ENCODE measurements at regions not wholly inside any gene's neighbourhood (a gene's known extent, or its start where the extent isn't known, plus 50 kb on each side); places are given as distances from the start of the nearest gene placed in this dataset.
"Not testable (repeated sequence)": the region's sequence is repeated elsewhere in the genome, so short reads cannot be mapped to it uniquely, and the experiment has no call there.

DNA sequence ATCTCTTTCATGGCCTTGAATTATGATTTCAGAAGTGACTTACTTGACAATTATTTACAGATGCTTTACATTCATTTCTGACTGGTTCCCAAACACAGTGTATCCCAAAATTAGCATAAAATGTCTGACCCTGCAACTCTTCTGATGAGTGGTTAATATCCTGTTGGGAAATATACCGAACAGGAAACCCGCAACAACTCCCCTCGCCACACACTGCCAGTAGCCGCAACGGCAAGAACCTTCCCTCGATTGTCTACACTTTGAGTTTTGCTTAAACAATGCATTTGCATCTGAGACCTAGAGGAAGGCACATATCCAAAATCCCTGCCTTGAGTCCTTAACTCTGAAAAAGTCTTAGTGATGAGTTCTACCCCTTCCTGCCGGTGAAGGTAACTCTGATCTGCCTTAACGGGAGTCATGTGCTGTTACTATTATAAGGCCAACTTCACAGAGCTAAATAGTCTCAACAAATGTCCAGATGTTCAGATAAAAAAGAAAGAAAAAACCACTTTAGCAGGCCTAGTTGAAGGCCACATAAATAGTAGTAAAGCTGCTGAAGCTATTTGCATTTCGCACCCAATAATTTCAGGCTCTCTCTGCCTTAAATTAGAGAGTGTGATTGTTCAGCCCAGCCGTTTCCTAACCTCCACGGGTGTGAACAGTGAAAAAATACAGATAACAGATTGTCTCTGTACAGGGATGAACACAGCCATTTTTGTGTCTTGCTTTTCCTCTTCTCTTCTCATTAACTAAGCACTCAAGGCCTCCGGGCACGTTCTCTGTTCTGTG lies 321.1 kb downstream of the HS3ST3B1 start:
- no peak for DNase-seq (ENCODE audit: low read depth)

DNA sequence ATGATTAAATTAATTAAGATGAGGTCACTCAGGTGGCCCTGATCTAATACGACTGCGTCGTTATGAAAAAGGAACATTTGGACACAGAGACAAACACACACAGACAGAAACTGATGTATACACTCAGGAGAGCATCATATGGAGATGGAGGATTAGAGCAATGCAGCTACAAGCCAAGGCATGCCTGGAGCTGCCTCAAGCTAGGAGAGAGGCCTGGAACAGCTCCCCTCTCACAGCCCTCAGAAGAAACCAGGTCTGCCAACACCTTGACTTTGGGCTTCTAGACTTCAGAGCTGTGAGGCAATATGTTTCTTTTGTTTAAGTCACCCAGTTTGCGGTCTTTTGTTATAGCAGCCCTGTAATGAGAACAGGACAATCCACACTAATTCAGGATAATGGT lies 318.9 kb downstream of the HS3ST3B1 start:
- DNase-seq (ENCODE audit: low read depth), result no peak

DNA sequence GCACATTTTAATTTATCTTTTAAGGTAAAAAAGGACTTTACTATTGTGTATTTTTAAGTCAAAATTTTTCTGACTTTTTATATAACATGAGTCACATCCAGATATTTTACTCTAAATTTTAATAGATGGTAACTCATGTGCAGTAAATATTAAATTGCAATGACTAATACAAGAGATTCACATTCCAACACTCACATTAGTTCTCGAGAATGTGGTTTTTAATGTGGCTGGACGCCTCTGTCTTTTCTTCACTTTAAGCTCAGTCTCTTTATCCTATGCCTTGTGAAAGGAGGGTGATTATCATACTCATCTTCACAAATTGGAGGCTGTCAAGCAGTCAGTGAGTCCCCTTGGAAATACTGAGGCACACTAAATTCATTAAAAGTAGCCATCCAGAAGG lies 315.6 kb downstream of the HS3ST3B1 start:
- no peak for DNase-seq (ENCODE audit: low read depth)

DNA sequence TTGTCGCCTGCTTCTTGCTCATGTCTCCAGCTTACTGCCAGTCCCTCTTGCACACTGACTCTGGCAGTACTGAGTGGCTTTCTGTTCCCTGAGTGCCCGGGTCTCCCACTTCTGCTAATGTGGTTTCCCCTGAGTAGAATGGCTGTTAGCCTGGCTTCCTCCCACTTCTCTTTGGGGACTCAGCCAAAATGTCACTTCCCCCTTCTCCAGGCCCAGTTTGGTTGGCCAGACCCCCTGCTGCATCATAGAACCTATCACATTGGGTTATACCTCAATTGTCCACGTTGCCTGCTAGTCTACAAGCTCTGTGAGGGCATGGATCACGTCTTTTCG lies 304.4 kb downstream of the HS3ST3B1 start:
- DNase-seq (ENCODE audit: low read depth), result no peak

DNA sequence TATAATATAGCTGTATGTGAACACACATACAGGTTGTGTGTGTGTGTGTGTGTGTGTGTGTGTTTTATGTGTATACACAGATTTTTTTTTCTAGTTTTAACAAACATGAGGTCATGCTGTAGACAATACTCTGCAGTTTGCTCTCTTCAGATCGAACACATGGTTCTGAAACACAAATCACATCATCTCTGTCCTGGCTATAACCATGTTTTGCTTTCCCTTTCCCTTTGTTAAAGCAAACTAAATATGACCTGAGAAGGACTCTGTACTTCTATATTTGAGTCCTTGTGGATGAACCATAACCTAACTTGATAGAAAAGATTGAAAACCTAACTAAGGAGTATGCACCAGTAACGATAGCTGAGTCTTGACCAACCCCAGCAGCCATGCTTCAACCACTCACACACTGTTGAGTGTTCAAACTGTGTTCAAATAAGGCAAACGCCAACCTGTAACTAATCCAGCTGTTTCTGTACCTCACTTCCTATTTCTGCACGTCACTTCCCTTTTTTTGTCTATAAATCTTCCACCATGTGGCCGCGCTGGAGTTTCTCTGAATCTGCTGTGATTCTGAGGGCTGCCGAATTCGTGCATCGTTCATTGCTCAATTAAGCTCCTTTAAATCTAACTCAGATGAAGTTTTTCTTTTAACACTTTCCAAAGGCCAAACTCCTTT lies 303.8 kb downstream of the HS3ST3B1 start:
- no peak for DNase-seq (ENCODE audit: low read depth)

DNA sequence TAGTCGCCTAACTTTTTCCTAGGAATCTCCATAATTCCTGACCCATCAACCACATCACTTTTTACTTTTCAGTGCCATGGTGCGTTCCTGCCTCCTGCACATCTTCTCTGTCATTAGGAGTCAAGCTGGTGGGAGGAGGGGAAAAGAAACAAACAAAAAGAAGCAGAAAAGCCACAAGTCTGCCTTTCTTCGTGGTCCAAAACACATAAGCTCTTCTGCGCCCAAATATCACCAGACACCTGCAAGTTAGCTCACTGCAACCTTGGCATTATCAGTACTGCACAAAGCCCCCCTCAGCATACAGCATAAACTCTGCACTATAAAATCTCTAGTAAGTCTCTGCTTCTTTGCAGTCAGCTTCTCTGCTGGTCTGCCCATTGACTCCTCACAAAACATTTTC lies 295.3 kb downstream of the HS3ST3B1 start:
- no peak for DNase-seq (ENCODE audit: low read depth)

DNA sequence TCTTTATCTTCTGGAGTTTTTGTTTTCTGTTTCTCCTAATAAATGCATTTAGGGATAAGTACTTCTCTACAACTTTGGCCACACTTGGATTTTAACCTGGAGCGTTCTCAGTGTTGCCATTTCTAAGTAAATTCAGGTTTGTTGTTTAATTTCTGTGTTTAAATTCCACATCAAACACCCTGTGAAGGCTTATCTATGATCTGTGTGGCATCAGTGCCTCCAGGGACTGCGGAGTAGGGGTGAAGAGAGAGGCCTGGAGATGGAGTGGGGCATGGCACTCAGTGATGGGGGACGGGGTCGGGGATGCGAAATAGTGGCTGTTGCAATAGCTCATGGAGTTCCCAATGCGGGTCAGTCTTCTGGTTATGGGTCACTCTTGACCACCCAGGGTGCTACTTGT lies 294.8 kb downstream of the HS3ST3B1 start:
- DNase-seq (ENCODE audit: low read depth), result no peak

DNA sequence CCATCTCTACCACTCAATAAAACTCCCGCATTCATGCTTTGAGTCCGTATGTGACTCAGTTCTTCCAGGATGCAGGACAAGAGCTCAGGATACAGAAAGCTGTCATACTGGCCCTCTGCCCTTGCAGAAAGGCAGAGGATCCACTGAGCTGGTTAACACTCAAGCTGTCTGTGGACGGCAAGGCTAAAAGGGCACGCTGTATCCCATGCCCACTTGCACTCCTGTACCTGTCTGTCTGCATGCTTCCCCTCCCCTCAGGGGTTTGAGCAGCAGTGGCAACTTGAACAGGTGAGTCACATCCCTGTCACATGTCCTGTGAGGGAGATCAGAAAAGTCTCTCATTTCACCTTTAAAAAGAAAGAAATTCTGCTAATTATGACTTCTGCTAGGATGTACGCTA lies 293.8 kb downstream of the HS3ST3B1 start:
- no peak for DNase-seq (ENCODE audit: low read depth)

DNA sequence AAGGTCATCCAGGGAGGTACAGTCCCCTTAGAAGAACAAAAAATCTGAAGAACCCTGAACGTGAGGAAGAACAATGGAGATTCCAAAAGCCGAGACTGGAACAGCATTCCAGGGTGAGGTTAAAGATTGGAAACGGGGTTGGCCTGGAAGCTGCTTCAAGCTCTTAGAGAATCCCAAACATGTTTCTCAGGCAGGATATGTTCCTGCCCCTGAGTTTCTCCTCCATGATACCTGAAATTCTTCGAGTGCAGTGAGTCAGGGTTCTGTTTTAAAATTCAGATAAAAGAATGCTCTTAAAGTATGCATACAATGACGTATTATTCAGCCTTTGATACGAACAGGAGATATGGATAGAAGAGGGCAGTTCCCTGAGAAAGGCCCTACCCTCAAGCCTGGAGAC lies 293.1 kb downstream of the HS3ST3B1 start:
- DNase-seq (ENCODE audit: low read depth), result no peak

DNA sequence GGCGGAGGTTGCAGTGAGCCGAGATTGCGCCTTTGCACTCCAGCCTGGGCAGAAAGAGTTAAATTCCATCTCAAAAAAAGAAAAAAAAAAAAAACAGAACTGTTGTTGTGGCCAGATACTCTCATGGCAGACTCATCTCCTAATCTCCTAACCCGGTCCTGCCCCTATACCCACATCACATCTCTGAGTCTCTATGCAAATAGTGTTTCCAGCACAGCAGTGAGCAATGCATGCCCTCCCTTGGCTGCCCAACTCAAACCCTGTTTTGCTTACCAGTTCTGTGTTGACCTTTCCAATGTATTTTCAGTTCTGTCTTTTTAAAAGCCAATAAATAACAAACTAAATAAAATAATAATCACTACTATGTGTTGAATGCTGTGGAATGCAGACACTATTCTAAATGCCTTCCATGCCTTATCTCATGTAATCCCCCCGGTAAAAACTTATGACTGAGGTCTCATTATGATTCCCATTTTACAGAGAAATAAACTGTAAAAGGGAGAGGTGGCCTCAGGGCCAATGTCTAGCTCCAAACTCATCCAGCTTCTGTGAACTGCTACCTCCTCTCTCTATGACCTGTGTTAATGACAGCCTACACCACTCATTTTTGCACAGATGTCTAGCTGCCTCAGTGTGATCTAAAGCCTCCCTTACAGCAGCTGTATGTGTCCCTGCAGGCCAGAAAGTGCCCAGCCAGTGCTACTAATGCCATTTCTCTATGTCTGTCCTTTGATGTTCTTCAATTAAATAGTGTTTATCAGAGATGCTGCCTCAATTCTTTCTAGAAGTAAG lies 289.8 kb downstream of the HS3ST3B1 start:
- DNase-seq (ENCODE audit: low read depth), result no peak

DNA sequence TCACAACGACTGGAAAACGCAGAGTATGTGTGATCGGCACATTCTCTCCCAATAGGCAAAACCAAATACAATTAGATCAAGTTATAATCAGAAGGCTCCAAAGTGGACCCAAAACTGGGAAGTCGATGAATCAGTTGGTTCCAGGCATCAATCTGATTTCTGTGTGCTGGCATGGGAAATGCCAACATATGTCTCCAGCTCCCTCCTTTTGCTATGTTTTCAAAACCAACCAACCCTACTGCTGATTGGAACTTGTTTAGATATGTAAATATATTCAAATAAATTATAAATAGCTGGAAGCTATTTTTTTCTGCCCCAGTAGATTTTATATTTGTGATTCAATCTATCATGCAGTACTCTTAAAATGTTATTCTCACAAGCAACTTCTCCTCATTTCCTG lies 284.2 kb downstream of the HS3ST3B1 start:
- DNase-seq (ENCODE audit: low read depth), result no peak

DNA sequence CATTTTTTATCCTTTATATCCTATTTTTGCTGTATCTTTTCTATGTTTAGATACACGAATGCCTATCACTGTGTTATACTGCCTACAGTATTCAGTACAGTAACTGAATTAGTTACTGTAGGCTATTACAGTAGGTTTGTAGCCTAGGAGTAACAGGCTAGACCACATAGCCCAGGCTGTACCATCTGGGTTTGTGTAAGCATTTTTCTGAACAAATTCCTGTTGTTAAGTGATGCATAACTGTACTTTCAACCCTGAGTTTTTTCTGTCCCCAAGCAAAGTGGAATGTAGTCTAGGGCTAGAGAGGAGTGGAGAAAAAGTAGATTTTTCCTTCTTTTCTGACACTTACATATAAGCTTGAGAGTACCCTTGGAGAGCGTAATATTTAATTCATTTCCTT lies 282.1 kb downstream of the HS3ST3B1 start:
- DNase-seq (ENCODE audit: low read depth), result no peak

DNA sequence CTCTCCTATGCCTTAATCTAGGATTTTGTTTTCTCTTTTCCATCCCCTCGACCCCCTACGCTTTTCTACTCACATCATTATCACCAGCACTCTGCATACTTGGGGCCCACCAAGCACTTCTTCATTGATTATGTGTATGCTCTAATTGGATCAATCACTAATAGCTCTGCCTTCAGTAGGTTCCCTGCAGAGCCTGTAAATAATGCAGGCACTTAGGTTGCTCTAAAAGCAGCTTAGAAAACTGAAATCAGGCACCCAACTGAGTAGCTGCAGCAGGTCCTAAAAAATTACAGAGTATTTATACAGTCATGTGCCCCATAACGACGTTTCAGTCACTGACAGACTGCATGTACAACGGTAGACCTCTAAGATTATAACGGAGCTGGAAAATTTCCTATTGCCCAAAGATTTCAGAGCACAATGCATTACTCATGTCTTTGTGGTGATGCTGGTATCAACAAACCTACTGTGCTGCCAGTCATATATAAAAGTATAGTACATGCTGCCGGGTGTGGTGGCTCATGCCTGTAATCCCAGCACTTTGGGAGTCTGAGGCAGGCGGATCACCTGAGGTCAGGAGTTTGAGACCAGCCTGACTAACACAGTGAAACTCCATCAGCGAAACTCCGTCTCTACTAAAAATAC lies 280.4 kb downstream of the HS3ST3B1 start:
- DNase-seq (ENCODE audit: low read depth), result no peak

DNA sequence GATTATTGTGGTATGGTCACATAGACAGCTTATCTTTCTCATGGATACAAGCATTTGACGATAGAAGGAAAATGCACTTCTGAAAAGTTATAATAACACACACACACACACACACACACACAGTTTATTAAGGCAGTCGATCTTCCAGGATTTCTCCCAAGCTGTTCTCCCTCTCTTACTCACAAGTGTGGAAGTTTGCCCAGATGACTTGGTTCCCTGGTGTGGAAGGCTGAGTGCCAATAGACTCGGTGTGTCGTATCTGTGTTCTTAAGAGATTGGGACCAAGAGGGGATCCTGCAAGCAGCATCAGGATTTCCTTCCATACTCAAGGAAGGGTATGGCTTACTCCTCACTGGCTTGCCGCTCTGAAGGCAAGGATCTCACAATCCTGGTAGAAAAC lies 279.6 kb downstream of the HS3ST3B1 start:
- no peak for DNase-seq (ENCODE audit: low read depth)

DNA sequence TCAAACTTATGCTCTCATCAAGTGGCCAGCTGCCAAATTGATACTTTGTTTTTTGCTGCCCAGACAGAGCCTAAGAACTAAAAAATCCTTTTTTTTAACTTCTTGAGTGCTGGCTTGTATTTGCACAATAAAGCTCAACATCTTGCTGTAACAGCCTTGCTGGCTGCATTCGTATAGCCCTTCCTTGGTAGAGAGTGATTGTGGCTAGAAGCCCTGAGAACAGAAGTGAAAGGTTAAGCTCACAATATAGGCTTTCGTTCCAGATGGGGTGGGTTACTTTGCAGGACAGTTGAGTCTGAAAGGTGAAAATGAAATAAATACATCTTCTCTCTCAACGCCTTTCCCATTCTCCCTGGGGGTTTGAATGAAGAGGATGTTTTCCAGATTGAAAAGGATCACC lies 278.8 kb downstream of the HS3ST3B1 start:
- no peak for DNase-seq (ENCODE audit: low read depth)

DNA sequence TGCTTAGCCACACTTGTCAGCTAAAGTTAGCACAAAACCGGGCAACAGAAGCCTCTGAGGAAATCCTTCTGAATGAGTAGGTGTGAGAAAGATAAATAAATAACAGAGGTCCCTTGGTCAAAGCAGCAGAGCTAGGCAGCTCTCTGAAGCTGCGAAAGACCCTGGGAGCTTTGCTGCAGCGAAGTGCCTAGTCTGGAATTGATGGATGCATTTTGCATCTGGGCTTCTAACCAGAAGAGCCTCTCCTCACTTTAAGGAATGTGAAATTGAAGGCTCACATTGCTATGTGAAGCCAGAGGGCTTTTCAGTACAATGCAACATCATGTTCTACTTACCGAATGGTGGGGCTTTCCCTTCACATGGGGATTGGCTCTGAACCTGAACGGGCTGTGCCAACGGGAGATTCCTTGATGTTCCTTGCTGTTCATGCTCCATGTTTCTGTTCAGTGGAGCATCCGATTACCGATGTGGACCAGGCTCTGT lies 274.6 kb downstream of the HS3ST3B1 start:
- no peak for DNase-seq (ENCODE audit: low read depth)

DNA sequence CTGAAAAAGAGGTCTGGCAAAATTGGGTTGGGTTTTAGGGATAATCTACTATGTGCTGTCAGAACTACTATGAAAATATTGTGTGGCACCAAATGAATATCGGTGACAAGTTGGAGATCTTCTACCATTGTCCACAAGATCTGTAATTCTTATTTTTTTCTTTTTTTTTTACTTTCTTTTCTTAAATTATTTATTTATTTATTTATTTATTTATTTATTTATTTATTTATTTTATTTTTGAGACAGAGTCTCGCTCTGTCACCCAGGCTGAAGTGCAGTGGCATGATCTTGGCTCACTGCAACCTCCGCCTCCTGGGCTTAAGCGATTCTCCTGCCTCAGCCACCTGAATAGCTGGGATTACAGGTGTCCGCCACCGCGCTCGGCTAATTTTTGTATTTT lies 259.4 kb downstream of the HS3ST3B1 start:
- not testable (repeated sequence) for DNase-seq (ENCODE audit: low read depth)

DNA sequence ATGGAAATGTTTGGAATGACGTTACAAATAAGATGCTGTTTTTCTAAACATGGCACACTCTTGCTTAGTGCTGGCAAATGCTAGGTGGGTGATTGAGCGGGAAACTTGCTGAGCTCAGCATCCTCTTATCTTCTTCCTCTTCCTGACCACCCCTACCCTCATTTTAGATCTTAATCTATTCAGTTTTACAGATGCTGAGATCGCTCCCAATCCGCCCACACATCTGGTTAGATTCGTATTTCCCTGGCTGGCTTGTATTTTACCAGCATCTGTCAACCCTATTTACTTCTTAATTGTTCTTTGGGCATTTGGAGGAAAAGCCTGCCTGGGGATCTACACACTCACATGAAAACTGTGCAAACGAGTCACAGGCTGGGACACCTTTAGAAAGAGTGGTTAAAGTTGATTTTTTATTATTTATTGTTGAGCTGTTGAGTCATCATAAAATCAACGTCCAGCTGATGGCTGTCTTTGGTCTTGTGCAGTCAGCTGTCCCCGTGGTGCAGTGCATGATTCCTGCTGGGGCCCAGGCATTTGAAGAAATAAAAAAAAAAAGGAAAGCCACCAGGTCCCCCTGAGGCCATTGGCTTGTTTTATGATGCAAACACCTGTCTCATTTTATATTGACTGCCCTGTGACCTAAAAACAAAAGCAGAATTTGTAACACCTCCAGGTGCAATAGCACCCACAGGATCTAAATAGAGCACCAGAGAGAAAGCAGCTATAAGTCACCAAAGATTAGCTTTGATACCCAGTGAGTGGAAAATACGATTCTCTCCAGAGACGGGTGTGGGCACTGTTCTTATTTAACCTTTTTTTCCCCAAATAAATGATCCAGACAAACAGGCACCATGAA lies 258.6 kb downstream of the HS3ST3B1 start:
- no peak for DNase-seq (ENCODE audit: low read depth)

DNA sequence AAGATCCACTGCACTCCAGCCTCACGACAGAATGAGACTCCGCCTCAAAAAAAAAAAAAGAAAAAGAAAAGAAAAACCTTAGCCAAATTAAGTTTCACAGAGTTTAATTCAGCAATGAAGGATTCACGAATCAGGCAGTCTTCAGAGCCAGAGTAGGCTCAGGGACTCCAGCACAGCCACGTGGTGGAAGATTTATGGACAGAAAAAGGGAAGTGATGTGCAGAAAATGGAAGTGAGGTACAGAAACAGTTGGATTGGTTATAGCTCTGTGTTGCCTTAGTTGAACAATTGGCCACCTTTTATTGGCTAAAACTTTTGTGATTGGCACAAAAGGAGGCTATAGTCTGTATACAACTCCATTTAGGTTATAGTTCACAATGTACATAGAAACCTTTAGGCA lies 256.6 kb downstream of the HS3ST3B1 start:
- no peak for DNase-seq (ENCODE audit: low read depth)

DNA sequence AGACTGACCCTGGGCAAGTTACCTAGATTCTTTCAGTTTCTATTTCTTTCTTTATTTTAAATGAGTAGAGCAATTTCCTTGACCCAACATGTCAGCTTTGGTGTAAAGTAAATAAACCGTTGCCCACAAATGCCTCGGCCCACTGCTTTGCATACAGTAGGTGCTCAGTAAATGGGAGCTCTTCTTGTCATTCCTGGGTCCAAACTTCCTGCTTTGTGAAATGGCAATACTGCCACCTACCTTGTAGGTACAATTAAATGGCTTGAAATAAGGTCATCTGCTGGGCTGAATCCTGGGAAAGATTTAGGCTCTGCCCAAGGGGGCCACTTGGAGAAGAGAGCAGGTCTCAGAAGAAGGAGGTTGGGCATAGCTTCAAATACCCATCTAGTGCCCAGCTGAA lies 253.0 kb downstream of the HS3ST3B1 start:
- no peak for DNase-seq (ENCODE audit: low read depth)

DNA sequence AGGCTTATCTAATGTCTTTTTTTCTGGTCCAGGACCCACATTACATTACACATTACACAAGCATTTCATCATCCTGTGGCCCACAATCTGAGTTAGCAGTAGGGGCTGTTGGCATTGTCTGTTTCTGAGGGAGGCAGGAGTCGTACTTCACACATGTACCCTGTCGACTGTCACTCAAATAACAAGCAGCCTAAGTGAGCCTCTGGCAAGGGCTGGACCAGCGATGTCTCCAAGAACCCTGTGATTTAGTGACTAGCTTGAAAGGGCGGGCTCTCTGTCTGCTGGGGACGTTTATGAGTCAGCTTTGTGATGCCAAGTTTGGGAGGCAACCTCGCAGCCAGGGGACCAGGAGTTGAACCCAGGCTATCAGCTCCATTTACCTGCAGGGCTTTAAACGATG lies 251.4 kb downstream of the HS3ST3B1 start:
- DNase-seq (ENCODE audit: low read depth), result no peak

DNA sequence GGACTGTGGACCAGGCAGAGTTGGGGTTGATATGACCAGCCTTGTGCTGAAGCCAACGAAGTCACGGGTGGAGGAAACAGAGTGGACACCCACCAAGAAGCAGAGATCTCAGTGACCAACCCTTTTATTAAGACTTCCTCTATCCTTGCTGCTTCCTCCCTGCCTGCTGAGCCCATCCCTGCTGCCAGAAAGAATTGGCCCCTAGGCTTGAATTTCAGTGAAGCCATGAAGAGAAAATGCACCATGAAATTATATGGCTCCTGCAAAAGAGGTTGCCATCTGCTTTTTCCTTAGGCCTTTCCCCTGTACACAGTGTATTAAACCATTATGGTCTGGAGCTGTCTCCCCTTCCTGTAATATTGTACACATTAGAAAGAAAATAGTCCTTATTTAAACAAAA lies 246.7 kb downstream of the HS3ST3B1 start:
- no peak for DNase-seq (ENCODE audit: low read depth)
